ENCODE measurements at regions not wholly inside any gene's neighbourhood (a gene's known extent, or its start where the extent isn't known, plus 50 kb on each side); places are given as distances from the start of the nearest gene placed in this dataset.

GRCh38 chr13:22770891-22771290, 409.9 kb upstream of the SGCG start:
- TF ChIP-seq, protein P1, sequence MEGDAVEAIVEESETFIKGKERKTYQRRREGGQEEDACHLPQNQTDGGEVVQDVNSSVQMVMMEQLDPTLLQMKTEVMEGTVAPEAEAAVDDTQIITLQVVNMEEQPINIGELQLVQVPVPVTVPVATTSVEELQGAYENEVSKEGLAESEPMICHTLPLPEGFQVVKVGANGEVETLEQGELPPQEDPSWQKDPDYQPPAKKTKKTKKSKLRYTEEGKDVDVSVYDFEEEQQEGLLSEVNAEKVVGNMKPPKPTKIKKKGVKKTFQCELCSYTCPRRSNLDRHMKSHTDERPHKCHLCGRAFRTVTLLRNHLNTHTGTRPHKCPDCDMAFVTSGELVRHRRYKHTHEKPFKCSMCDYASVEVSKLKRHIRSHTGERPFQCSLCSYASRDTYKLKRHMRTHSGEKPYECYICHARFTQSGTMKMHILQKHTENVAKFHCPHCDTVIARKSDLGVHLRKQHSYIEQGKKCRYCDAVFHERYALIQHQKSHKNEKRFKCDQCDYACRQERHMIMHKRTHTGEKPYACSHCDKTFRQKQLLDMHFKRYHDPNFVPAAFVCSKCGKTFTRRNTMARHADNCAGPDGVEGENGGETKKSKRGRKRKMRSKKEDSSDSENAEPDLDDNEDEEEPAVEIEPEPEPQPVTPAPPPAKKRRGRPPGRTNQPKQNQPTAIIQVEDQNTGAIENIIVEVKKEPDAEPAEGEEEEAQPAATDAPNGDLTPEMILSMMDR (IDR thresholded peaks at IDR 0.05; ENCODE audit: extremely low read depth in 1 of 2, insufficient read depth in 1 of 2, low read depth in 1 of 2, low read length in 2 of 2), result no peak
- TF ChIP-seq FOS (IDR thresholded peaks at IDR 0.05; ENCODE audit: borderline replicate concordance, insufficient read depth, low read length) (no peak), POLR2AphosphoS5 (IDR thresholded peaks at IDR 0.05; ENCODE audit: insufficient read depth, low read depth, low read length) (no peak), POLR2A (IDR thresholded peaks at IDR 0.05; ENCODE audit: low read depth, low read length) (no peak), EZH2 (IDR thresholded peaks at IDR 0.05; ENCODE audit: borderline replicate concordance, low read depth, low read length, severe bottlenecking) (no peak), MYC (IDR thresholded peaks at IDR 0.05; ENCODE audit: low read depth, low read length) (no peak), JUN (IDR thresholded peaks at IDR 0.05; ENCODE audit: borderline replicate concordance, insufficient read depth, insufficient read length, low read depth) (no peak)
- TF ChIP-seq, protein P2, sequence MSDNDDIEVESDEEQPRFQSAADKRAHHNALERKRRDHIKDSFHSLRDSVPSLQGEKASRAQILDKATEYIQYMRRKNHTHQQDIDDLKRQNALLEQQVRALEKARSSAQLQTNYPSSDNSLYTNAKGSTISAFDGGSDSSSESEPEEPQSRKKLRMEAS (IDR thresholded peaks at IDR 0.05; ENCODE audit: insufficient read depth, insufficient read length), result no peak

Data from endothelial cell of umbilical vein (primary cell).